Fibroblast of upper back skin (primary cell): ENCODE measurements at regions not wholly inside any gene's neighbourhood (a gene's known extent, or its start where the extent isn't known, plus 50 kb on each side); places are given as distances from the start of the nearest gene placed in this dataset.
"Not testable (repeated sequence)": the region's sequence is repeated elsewhere in the genome, so short reads cannot be mapped to it uniquely, and the experiment has no call there.

Experiments used
- DNase-seq: peaks from one replicate; pipeline ENCODE4 v3.0.0-alpha.2; 2013

GRCh38 chr2:76160670-76161069 is 450.0 kb upstream of the GCFC2 start:
- no peak for DNase-seq

- no peak for DNase-seq
These were observed 448.4 kb upstream of the GCFC2 start for GRCh38 chr2:76159042-76159648.

- no peak for DNase-seq
These were observed 446.8 kb upstream of the GCFC2 start for GRCh38 chr2:76157531-76157930.

GRCh38 chr2:76154981-76155380 is 444.3 kb upstream of the GCFC2 start:
- no peak for DNase-seq

GRCh38 chr2:76149846-76150245 is 439.1 kb upstream of the GCFC2 start:
- no peak for DNase-seq

- DNase-seq = not testable (repeated sequence)
These were observed 428.6 kb upstream of the GCFC2 start for GRCh38 chr2:76139303-76139702.

GRCh38 chr2:76128622-76129021 is 417.9 kb upstream of the GCFC2 start:
- no peak for DNase-seq

GRCh38 chr2:76120176-76120575 is 409.5 kb upstream of the GCFC2 start:
- DNase-seq = no peak

- DNase-seq = no peak
These were observed 379.0 kb upstream of the GCFC2 start for GRCh38 chr2:76089683-76090082.

GRCh38 chr2:76083248-76083647 is 372.5 kb upstream of the GCFC2 start:
- DNase-seq = no peak

- no peak for DNase-seq
These were observed 371.8 kb upstream of the GCFC2 start for GRCh38 chr2:76082509-76082908.

GRCh38 chr2:76080154-76080553 is 369.4 kb upstream of the GCFC2 start:
- DNase-seq = no peak

GRCh38 chr2:76075126-76075525 is 364.4 kb upstream of the GCFC2 start:
- no peak for DNase-seq

- DNase-seq = no peak
These were observed 363.4 kb upstream of the GCFC2 start for GRCh38 chr2:76073992-76074604.

GRCh38 chr2:76050196-76050595 is 339.5 kb upstream of the GCFC2 start:
- no peak for DNase-seq

GRCh38 chr2:76044701-76045100 is 334.0 kb upstream of the GCFC2 start:
- DNase-seq = no peak

- no peak for DNase-seq
These were observed 328.8 kb upstream of the GCFC2 start for GRCh38 chr2:76039505-76039904.

- no peak for DNase-seq
These were observed 317.0 kb upstream of the GCFC2 start for GRCh38 chr2:76027761-76028160.

GRCh38 chr2:76019128-76019527 is 308.4 kb upstream of the GCFC2 start:
- DNase-seq = no peak

GRCh38 chr2:76009484-76009883 is 298.8 kb upstream of the GCFC2 start:
- no peak for DNase-seq

GRCh38 chr2:76008001-76008702 is 297.4 kb upstream of the GCFC2 start:
- DNase-seq = no peak

GRCh38 chr2:76000425-76000824 is 289.7 kb upstream of the GCFC2 start:
- no peak for DNase-seq

- DNase-seq = no peak
These were observed 287.7 kb upstream of the GCFC2 start for GRCh38 chr2:75998451-75998850.

GRCh38 chr2:75994759-75995158 is 284.0 kb upstream of the GCFC2 start:
- DNase-seq = no peak

- not testable (repeated sequence) for DNase-seq
These were observed 277.9 kb upstream of the GCFC2 start for GRCh38 chr2:75988622-75989021.
